Natural killer cell (primary cell): ENCODE measurements at regions not wholly inside any gene's neighbourhood (a gene's known extent, or its start where the extent isn't known, plus 50 kb on each side); places are given as distances from the start of the nearest gene placed in this dataset.

ENCODE experiments used
- ATAC-seq, 3 donors: fragments of 150-1000 bp in 2 of 3; fragments of 200-7000 bp in 1 of 3; cut with Tn5 transposase; 1 replicate in 1 of 3; 2 replicates in 2 of 3; pipeline ENCODE4 v1.10.0; 2021; ENCODE audit warnings: mild to moderate bottlenecking in 2 of 3, moderate library complexity in 2 of 3
- DNase-seq, 2 donors: peaks; one replicate each; pipeline versions ENCODE4 v3.0.0 to v3.0.0-alpha.2; 2013 to 2021; ENCODE audit warnings: mixed read lengths in 1 of 2
- H3K27ac ChIP-seq: one replicate; pipeline ENCODE4 v1.5.1; 2013; ENCODE audit warnings: mild to moderate bottlenecking, low read length
- H3K27me3 ChIP-seq: one replicate; pipeline ENCODE4 v1.6.1; 2013; ENCODE audit warnings: low read length; ENCODE audit not compliant: control insufficient read depth, insufficient read depth
- H3K36me3 ChIP-seq: one replicate; pipeline ENCODE4 v1.6.1; 2013; ENCODE audit warnings: low read length; ENCODE audit not compliant: control insufficient read depth, insufficient read depth
- H3K4me1 ChIP-seq: one replicate; pipeline ENCODE4 v1.6.1; 2013; ENCODE audit warnings: low read length; ENCODE audit not compliant: control insufficient read depth, insufficient read depth
- H3K4me3 ChIP-seq: one replicate; pipeline ENCODE4 v1.5.1; 2013; ENCODE audit warnings: low read length
- H3K9me3 ChIP-seq: one replicate; pipeline ENCODE4 v1.6.1; 2013; ENCODE audit warnings: low read length; ENCODE audit not compliant: control insufficient read depth, insufficient read depth
- H3K27ac Mint-ChIP-seq, 2 donors: one replicate each; pipeline ENCODE4 v1.8.0; 2022; ENCODE audit warnings: mild to moderate bottlenecking in 2 of 2, mixed read lengths in 2 of 2, moderate library complexity in 1 of 2
- H3K27me3 Mint-ChIP-seq, 2 donors: one replicate each; pipeline ENCODE4 v1.8.0; 2022; ENCODE audit warnings: low read depth in 2 of 2, mixed read lengths in 2 of 2
- H3K36me3 Mint-ChIP-seq: one replicate; pipeline ENCODE4 v1.8.0; 2022; ENCODE audit warnings: mixed read lengths
- H3K4me1 Mint-ChIP-seq, 2 donors: one replicate each; pipeline ENCODE4 v1.8.0; 2022; ENCODE audit warnings: mixed read lengths in 2 of 2
- H3K4me3 Mint-ChIP-seq: one replicate; pipeline ENCODE4 v1.8.0; 2022; ENCODE audit warnings: mild to moderate bottlenecking, moderate library complexity, mixed read lengths
- H3K9me3 Mint-ChIP-seq, 2 donors: one replicate each; pipeline ENCODE4 v1.8.0; 2022; ENCODE audit warnings: mixed read lengths in 2 of 2
- CTCF ChIP-seq: fragments of 200-600 bp; IDR thresholded peaks from one replicate; pipeline ENCODE4 v1.8.0; 2022; ENCODE audit warnings: antibody characterized with exemption
- WGBS: methylation state at CpG from one replicate; pipeline ENCODE4 v1.1.7; 2013; ENCODE audit warnings: missing lambda C conversion rate; ENCODE audit not compliant: insufficient coverage; 5-methylcytosine and 5-hydroxymethylcytosine counted together
- intact Hi-C: fragments of 100-400 bp; cut with micrococcal nuclease; formaldehyde crosslinking; loops from one replicate; pipeline ENCODE4 v1.14.2; 2022

- Histone ChIP-seq H3K4me1 (no peaks in the 10 kb centered on the region), H3K36me3 (no peaks in the 10 kb centered on the region), H3K4me3 (no peak overlapping the region), H3K27ac (no peak overlapping the region), H3K9me3 (no peaks in the 10 kb centered on the region), H3K27me3 (no peaks in the 10 kb centered on the region)
- Mint-ChIP-seq H3K4me3 (no peak overlapping the region), H3K36me3 (no peaks in the 10 kb centered on the region), H3K27ac (no peak overlapping the region), H3K27me3 (peaks cover 17 to 50% of the 10 kb centered on the region in 2 donors), H3K4me1 (no peaks in the 10 kb centered on the region), H3K9me3 (no peaks in the 10 kb centered on the region)
- ATAC-seq (no peak), DNase-seq (no peak)
- WGBS: 62% methylated on average over 13 of the region's 13 CpGs
- TF ChIP-seq CTCF: no peak
- intact Hi-C loops: no loop called here
Measured at GRCh38 chr1:29416267-29417146, 180.2 kb downstream of the PTPRU start.

GRCh38 chr1:29415861-29416260 is 179.5 kb downstream of the PTPRU start:
- Mint-ChIP-seq H3K9me3 (no peaks in the 10 kb centered on the region), H3K27ac (no peak overlapping the region), H3K36me3 (no peaks in the 10 kb centered on the region), H3K27me3 (peaks cover 15 to 46% of the 10 kb centered on the region in 2 donors), H3K4me1 (no peaks in the 10 kb centered on the region), H3K4me3 (no peak overlapping the region)
- no peaks in the 10 kb centered on the region for H3K4me1 ChIP-seq
- no peak for ATAC-seq
- intact Hi-C loops: no loop called here
- no peak for TF ChIP-seq CTCF
- no peak overlapping the region for H3K27ac ChIP-seq
- no peak for DNase-seq
- H3K4me3 ChIP-seq: no peak overlapping the region
- no peaks in the 10 kb centered on the region for H3K9me3 ChIP-seq
- WGBS: 70% methylated on average over 3 of the region's 3 CpGs
- H3K27me3 ChIP-seq: no peaks in the 10 kb centered on the region
- no peaks in the 10 kb centered on the region for H3K36me3 ChIP-seq

GRCh38 chr1:29415156-29415830 is 179.0 kb downstream of the PTPRU start:
- Mint-ChIP-seq H3K4me1 (no peaks in the 10 kb centered on the region), H3K27ac (no peak overlapping the region), H3K4me3 (no peak overlapping the region), H3K9me3 (no peaks in the 10 kb centered on the region), H3K36me3 (no peaks in the 10 kb centered on the region), H3K27me3 (peaks cover 15 to 40% of the 10 kb centered on the region in 2 donors)
- Histone ChIP-seq H3K4me3 (no peak overlapping the region), H3K36me3 (no peaks in the 10 kb centered on the region), H3K27ac (no peak overlapping the region), H3K4me1 (no peaks in the 10 kb centered on the region), H3K27me3 (no peaks in the 10 kb centered on the region), H3K9me3 (no peaks in the 10 kb centered on the region)
- no peak for DNase-seq
- intact Hi-C loops: no loop called here
- 57% methylated on average over 7 of the region's 9 CpGs for WGBS
- no peak for TF ChIP-seq CTCF
- no peak for ATAC-seq
